ENCODE measurements at regions not wholly inside any gene's neighbourhood (a gene's known extent, or its start where the extent isn't known, plus 50 kb on each side); places are given as distances from the start of the nearest gene placed in this dataset.

DNA sequence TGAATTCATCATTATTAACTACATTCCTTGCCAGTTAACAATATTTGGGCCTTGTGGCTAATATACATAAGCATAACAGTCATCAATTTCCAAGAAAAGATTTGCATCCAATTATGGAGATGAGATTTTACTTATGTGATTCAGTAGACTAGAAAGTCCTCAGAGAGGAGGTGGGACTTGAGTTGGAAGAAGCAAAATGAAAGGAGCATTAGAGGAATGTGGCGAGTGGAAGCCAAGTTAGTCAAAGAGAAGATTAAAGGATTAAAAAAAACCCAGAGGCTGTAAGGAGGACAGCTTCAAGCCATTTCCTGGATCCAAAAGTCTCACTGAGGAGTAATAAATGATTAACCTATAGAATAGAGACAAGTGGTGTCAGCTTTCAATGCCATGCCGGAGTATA, 1099.4 kb upstream of the IGFBP7 start:
- TF ChIP-seq EZH2 (conservative IDR thresholded peaks at IDR 0.05; ENCODE audit: low read depth, low read length) (no peak), ZFP37 (CRISPR knock-in tag; IDR thresholded peaks at IDR 0.05; ENCODE audit: borderline replicate concordance) (no peak), SIN3B (IDR thresholded peaks at IDR 0.05; ENCODE audit: low read length) (no peak), DNMT1 (CRISPR knock-in tag; IDR thresholded peaks at IDR 0.05) (no peak), IRF2 (CRISPR knock-in tag; IDR thresholded peaks at IDR 0.05) (no peak), CTCF (CRISPR knock-in tag; IDR thresholded peaks at IDR 0.05) (no peak), MED13 (CRISPR knock-in tag; IDR thresholded peaks at IDR 0.05) (no peak), RFX5 (IDR thresholded peaks at IDR 0.05; ENCODE audit: low read depth, low read length) (no peak), MZF1 (CRISPR knock-in tag; IDR thresholded peaks at IDR 0.05; ENCODE audit: borderline replicate concordance) (no peak), NR1H2 (CRISPR knock-in tag; IDR thresholded peaks at IDR 0.05; ENCODE audit: borderline replicate concordance, low read depth) (no peak), ZNF609 (CRISPR knock-in tag; IDR thresholded peaks at IDR 0.05; ENCODE audit: borderline replicate concordance) (no peak)

Data from HepG2 (cell line).